Epithelial cell of esophagus (primary cell): ENCODE measurements at regions not wholly inside any gene's neighbourhood (a gene's known extent, or its start where the extent isn't known, plus 50 kb on each side); places are given as distances from the start of the nearest gene placed in this dataset.

ENCODE experiments used
- DNase-seq: peaks from one replicate; pipeline ENCODE4 v3.0.0; 2010; ENCODE audit warnings: low read depth
- H3K4me3 ChIP-seq: 2 replicates; pipeline ENCODE4 v1.5.1; 2011; ENCODE audit warnings: mild to moderate bottlenecking, low read length, control low read depth
- CTCF ChIP-seq: IDR thresholded peaks from 2 replicates; pipeline ENCODE4 v1.5.1; 2011; ENCODE audit warnings: low read depth, mild to moderate bottlenecking, low read length, control low read depth, inconsistent platforms; ENCODE audit not compliant: insufficient read depth; ENCODE audit errors: missing control alignments

DNA sequence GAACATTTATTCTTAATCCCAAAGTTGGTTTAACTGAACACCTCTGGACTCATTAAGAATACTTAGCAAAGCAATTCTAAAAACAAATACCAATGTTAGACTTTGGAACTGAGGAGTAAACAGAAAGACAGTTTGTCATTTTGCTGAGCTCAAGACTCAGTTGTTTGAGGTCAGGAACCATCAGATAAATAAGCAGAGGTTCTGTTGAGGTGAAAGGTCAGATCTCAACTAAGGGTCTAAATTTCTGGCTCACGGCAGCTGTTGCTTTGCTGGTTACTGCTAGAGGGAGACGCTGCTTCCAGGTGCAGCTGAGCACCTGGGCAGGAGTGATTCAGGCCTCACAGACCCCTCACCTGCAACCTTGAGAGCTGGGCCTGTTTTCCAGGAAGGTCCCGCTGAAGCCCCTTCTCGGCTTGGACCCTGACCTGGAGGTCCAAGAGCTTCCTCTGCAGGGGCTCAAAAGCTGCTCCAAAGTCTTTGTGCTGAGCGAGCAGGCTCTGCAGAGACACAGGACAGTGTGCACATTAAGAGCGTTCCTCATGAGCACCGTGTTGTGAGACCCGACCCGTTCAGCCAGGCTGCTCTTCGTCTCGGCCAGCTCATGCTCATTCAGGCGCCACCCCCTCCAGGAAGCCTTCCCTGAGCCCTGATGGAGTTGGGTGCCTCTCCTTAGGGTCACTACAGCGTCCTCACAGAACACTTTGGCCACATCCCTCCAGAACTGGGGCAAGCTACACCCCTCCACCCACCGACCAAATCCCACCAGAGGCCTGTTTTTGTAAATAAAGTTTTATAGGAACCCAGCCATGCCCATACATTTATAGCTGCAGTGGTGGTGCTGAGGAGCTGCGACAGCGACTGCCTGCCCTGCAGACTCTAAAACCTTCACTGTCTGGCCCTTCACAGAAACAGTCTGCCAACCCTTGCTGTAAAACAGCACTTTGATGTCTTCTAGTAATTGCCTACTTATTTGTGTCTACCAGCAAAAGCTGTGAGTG, 72.0 kb downstream of the SYNE3 start:
- no peak for TF ChIP-seq CTCF
- H3K4me3 ChIP-seq: no peak overlapping the region
- no peak for DNase-seq

DNA sequence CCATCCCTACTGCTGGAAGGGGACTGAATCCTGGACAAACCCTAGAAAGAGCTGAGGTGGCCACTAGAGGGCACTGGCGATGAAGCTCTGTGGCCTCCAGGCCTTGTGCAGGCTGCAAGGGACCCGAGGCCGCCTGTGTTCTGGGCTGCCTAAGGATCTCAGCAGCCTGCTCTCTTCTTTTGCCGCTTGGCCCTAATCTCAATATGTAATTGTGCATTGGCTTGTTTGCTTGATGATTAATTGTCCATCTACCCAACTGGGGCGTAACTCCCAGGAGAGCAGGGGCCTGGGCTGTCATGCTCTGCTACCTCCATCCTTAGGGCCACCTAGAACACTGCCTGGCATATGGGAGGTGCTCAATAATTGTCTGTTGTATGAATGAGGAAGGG, 73.8 kb downstream of the SYNE3 start:
- peak; percentile 80 for DNase-seq
- H3K4me3 ChIP-seq: no peak overlapping the region
- TF ChIP-seq CTCF: peak; percentile 91

DNA sequence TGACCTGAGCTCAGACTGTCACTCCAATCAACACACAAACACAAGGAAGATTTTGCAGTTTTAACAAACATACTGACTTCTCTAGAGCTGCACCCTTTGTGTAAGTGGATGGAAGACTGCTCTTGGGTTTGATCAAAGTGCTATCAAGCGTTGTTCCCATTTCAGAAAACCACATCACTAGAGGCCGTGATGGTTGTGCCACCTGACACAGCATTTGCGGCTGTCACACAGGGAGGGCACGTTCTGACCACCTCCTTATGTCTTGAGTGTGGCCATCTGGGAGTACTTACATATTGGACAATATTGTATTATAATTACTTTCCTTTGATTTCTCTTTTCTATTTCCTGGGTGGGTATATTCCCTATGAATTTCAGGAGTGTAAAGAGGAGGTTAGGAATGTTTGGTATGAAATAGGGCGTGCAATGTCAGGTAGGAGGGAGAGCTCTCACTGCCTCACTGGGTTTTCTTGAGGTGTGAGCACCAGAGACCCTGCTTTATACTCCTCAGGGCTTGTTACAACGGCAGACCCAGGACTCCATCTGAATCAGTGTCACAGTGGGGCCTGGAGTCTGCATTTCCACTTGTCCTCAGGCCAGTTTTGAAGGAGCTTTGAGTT, 74.3 kb downstream of the SYNE3 start:
- no peak overlapping the region for H3K4me3 ChIP-seq
- no peak for TF ChIP-seq CTCF
- no peak for DNase-seq

DNA sequence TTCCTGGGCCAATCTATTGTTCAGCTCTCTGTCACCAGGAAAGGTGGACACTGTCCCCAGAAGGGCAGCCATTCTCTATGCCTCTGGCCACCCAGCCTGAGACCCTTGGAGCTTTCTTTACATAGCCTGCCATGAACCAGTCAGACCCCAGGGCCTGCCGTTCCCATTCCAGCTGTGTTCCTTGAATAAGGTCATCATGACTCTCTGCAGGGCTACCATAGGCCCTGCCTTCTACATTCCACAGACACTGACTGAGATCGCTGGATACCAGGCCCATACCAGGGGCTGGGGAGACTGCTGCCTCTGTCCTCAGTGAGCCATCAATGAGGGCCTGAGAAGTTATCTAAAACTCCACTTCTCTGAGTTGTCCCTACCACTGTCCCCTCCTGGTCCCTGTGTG, 75.5 kb downstream of the SYNE3 start:
- no peak for DNase-seq
- H3K4me3 ChIP-seq: no peak overlapping the region
- TF ChIP-seq CTCF: no peak

- H3K4me3 ChIP-seq: no peak overlapping the region
- no peak for TF ChIP-seq CTCF
- DNase-seq: no peak
Observed at GRCh38 chr14:95440496-95440895, 76.0 kb downstream of the SYNE3 start.

- TF ChIP-seq CTCF: no peak
Observed at GRCh38 chr14:95439881-95440280, 76.6 kb downstream of the SYNE3 start.

More at GRCh38 chr14:95439881-95440280, 76.6 kb downstream of the SYNE3 start:
- H3K4me3 ChIP-seq: no peak overlapping the region
- no peak for DNase-seq
